Endothelial cell of umbilical vein (primary cell): ENCODE measurements at regions not wholly inside any gene's neighbourhood (a gene's known extent, or its start where the extent isn't known, plus 50 kb on each side); places are given as distances from the start of the nearest gene placed in this dataset.

Source experiments
- BruUV-seq: library from RNA; stranded (reverse); fragments of 400-500 nt; replicated peaks from 2 replicates; lab custom pipeline; 2021; lab: Mats Ljungman, UMichigan
- CTCF ChIA-PET: fragments of 300-600, 350-600 bp; sonication (Branson Sonifier 250); formaldehyde crosslinking; loops from one replicate; lab custom pipeline; 2021; ENCODE audit warnings: antibody characterized with exemption, inconsistent platforms; lab: Charles Lee
- POLR2A ChIA-PET: fragments of 300-600, 350-600 bp; sonication (Branson Sonifier 250); formaldehyde crosslinking; loops from one replicate; lab custom pipeline; 2021; ENCODE audit warnings: antibody characterized with exemption, inconsistent platforms; lab: Charles Lee
- DNase-seq: peaks from one replicate; pipeline ENCODE4 v3.0.0-alpha.2; 2011; ENCODE audit warnings: low read depth, low spot score
- FAIRE-seq: peaks from 2 replicates; lab custom pipeline; 2011; peaks lifted over from hg19 to GRCh38; lab: Jason Lieb, UNC
- H2AFZ ChIP-seq: 2 replicates; pipeline ENCODE4 v1.6.0; 2012; ENCODE audit warnings: low read depth, low read length, control low read depth, inconsistent platforms
- H3K27ac ChIP-seq: 2 replicates; pipeline ENCODE4 v1.5.1; 2011; ENCODE audit warnings: low read depth, mild to moderate bottlenecking, control low read depth, low read length, moderate library complexity; ENCODE audit not compliant: insufficient read depth
- H3K27me3 ChIP-seq, 2 experiments: 2 replicates each; pipeline versions ENCODE4 v1.6.0 to v1.6.1; 2011; ENCODE audit warnings: low read length in 2 of 2, mixed read lengths in 1 of 2; ENCODE audit not compliant: control insufficient read depth in 2 of 2, insufficient read depth in 2 of 2
- H3K36me3 ChIP-seq, 2 experiments: 2 replicates in 1 of 2; 3 replicates in 1 of 2; pipeline ENCODE4 v1.5.1; 2011; ENCODE audit warnings: low read length in 2 of 2, mild to moderate bottlenecking in 1 of 2, moderate library complexity in 1 of 2; ENCODE audit not compliant: control insufficient read depth in 2 of 2, insufficient read depth in 2 of 2; ENCODE audit errors: extremely low read depth in 1 of 2
- H3K4me1 ChIP-seq: 3 replicates; pipeline ENCODE4 v1.5.1; 2011; ENCODE audit warnings: mild to moderate bottlenecking, low read length; ENCODE audit not compliant: control insufficient read depth, insufficient read depth; ENCODE audit errors: extremely low read depth
- H3K4me2 ChIP-seq: 2 replicates; pipeline ENCODE4 v1.6.1; 2011; ENCODE audit warnings: low read length, control low read depth, mixed read lengths; ENCODE audit not compliant: insufficient read depth
- H3K4me3 ChIP-seq, 3 experiments: fragments of 200-600 bp in 1 of 3; sonication (generic), shearing (Covaris generic) in 1 of 3; replicated peaks in 1 of 3; 2 replicates each; pipeline ENCODE4 v1.5.1; 2011 to 2016; ENCODE audit warnings: control low read depth in 3 of 3, low read length in 3 of 3, mild to moderate bottlenecking in 2 of 3, inconsistent platforms in 1 of 3, low read depth in 1 of 3, moderate library complexity in 1 of 3; ENCODE audit not compliant: insufficient read depth in 1 of 3
- H3K79me2 ChIP-seq: 2 replicates; pipeline ENCODE4 v1.6.0; 2012; ENCODE audit warnings: low read length, inconsistent platforms; ENCODE audit not compliant: control insufficient read depth, insufficient read depth
- H3K9ac ChIP-seq: replicated peaks from 2 replicates; pipeline ENCODE3; 2011; ENCODE audit warnings: low read length, control low read depth; ENCODE audit not compliant: insufficient read depth; ENCODE audit errors: extremely low read depth
- H3K9me1 ChIP-seq: replicated peaks from 3 replicates; pipeline ENCODE4 v1.6.0; 2011; ENCODE audit warnings: mild to moderate bottlenecking, low read length; ENCODE audit not compliant: control insufficient read depth, insufficient read depth; ENCODE audit errors: extremely low read depth
- H3K9me3 ChIP-seq: replicated peaks from 2 replicates; pipeline ENCODE4 v1.5.1; 2012; ENCODE audit warnings: low read length, inconsistent platforms; ENCODE audit not compliant: control insufficient read depth, insufficient read depth
- H4K20me1 ChIP-seq: replicated peaks from 2 replicates; pipeline ENCODE3; 2011; ENCODE audit warnings: mild to moderate bottlenecking, low read length; ENCODE audit not compliant: control insufficient read depth, insufficient read depth; ENCODE audit errors: extremely low read depth
- EZH2 ChIP-seq: IDR thresholded peaks from 2 replicates; pipeline ENCODE4 v1.6.1; 2012; ENCODE audit warnings: borderline replicate concordance, low read depth, mild to moderate bottlenecking, moderate library complexity, low read length, inconsistent platforms; ENCODE audit not compliant: severe bottlenecking
- FOS ChIP-seq: IDR thresholded peaks from 2 replicates; pipeline ENCODE4 v1.6.1; 2011; ENCODE audit warnings: mild to moderate bottlenecking, low read length, moderate library complexity, borderline replicate concordance; ENCODE audit not compliant: insufficient read depth
- JUN ChIP-seq: IDR thresholded peaks from 2 replicates; pipeline ENCODE4 v1.6.1; 2011; ENCODE audit warnings: borderline replicate concordance, low read depth; ENCODE audit not compliant: insufficient read length, insufficient read depth
- MYC ChIP-seq: IDR thresholded peaks from one replicate; pipeline ENCODE4 v1.6.1; 2011; ENCODE audit warnings: mild to moderate bottlenecking, low read depth, low read length
- POLR2A ChIP-seq: IDR thresholded peaks from 2 replicates; pipeline ENCODE4 v1.6.1; 2012; ENCODE audit warnings: low read depth, mild to moderate bottlenecking, control low read depth, low read length
- POLR2AphosphoS5 ChIP-seq: IDR thresholded peaks from 2 replicates; pipeline ENCODE4 v1.6.1; 2012; ENCODE audit warnings: low read depth, mild to moderate bottlenecking, control low read depth, low read length, moderate library complexity; ENCODE audit not compliant: insufficient read depth
- dilution Hi-C: fragments of 300-500 bp; cut with MboI; formaldehyde crosslinking; loops from one replicate; pipeline ENCODE4 v1.15.0; 2019; ENCODE audit warnings: low sequenced_read_pairs; ENCODE audit not compliant: extremely low pct_ligation_motif_present
- intact Hi-C: fragments of 100-400 bp; cut with micrococcal nuclease; formaldehyde crosslinking; loops from one replicate; pipeline ENCODE4 v1.10.0; 2022
- TF ChIP-seq, protein P1 (sequence below), 2 donors: IDR thresholded peaks; 1 replicate in 1 of 2; 2 replicates in 1 of 2; pipeline ENCODE4 v1.5.1; 2011; ENCODE audit warnings: low read length in 2 of 2, mild to moderate bottlenecking in 2 of 2, moderate library complexity in 2 of 2, control low read depth in 1 of 2, inconsistent platforms in 1 of 2, low read depth in 1 of 2; ENCODE audit not compliant: insufficient read depth in 1 of 2; ENCODE audit errors: extremely low read depth in 1 of 2

- Histone ChIP-seq H2AFZ (no peak overlapping the region), H3K27me3 (no peaks in the 10 kb centered on the region), H3K4me3 (no peak overlapping the region), H3K36me3 (no peaks in the 10 kb centered on the region), H3K27ac (no peak overlapping the region), H3K9ac (no peak overlapping the region), H3K4me2 (no peak overlapping the region), H3K9me1 (no peaks in the 10 kb centered on the region), H3K9me3 (no peaks in the 10 kb centered on the region), H3K79me2 (no peaks in the 10 kb centered on the region), H4K20me1 (no peaks in the 10 kb centered on the region), H3K4me1 (no peaks in the 10 kb centered on the region)
- dilution Hi-C loops (no loop called here), intact Hi-C loops (loop anchor here (5.0 kb wide), 1 partner anchor 104 kb away; no protein-coding TSS in a partner anchor)
- ChIA-PET POLR2A (no interaction called here), CTCF (interaction anchor here (1.5 to 2.6 kb wide), 3 partner anchors 8 to 230 kb away, joined by 4 to 11 read pairs (median 9); no protein-coding TSS in a partner anchor)
- TF ChIP-seq EZH2 (no peak), POLR2A (no peak), FOS (no peak), POLR2AphosphoS5 (no peak), MYC (no peak), JUN (no peak)
- TF ChIP-seq, protein P1, sequence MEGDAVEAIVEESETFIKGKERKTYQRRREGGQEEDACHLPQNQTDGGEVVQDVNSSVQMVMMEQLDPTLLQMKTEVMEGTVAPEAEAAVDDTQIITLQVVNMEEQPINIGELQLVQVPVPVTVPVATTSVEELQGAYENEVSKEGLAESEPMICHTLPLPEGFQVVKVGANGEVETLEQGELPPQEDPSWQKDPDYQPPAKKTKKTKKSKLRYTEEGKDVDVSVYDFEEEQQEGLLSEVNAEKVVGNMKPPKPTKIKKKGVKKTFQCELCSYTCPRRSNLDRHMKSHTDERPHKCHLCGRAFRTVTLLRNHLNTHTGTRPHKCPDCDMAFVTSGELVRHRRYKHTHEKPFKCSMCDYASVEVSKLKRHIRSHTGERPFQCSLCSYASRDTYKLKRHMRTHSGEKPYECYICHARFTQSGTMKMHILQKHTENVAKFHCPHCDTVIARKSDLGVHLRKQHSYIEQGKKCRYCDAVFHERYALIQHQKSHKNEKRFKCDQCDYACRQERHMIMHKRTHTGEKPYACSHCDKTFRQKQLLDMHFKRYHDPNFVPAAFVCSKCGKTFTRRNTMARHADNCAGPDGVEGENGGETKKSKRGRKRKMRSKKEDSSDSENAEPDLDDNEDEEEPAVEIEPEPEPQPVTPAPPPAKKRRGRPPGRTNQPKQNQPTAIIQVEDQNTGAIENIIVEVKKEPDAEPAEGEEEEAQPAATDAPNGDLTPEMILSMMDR (IDR thresholded peaks at IDR 0.05; ENCODE audit: extremely low read depth in 1 of 2, insufficient read depth in 1 of 2, low read depth in 1 of 2, low read length in 2 of 2): no peak
- FAIRE-seq: no peak
- no TSS peak for BruUV-seq
- no peak for DNase-seq
Measured at GRCh38 chr4:93896516-93896915, 68.0 kb downstream of the ATOH1 start.
